Neural cell (in vitro differentiated cells): ENCODE measurements at regions not wholly inside any gene's neighbourhood (a gene's known extent, or its start where the extent isn't known, plus 50 kb on each side); places are given as distances from the start of the nearest gene placed in this dataset.

Experiments used
- H2AFZ ChIP-seq: fragments of 200-600, 300-800 bp; sonication (generic), shearing (Covaris generic); 2 replicates; pipeline ENCODE4 v1.6.0; 2014; ENCODE audit warnings: low read depth, mild to moderate bottlenecking, antibody characterized with exemption, low read length, moderate library complexity
- H3F3A ChIP-seq: fragments of 200-600 bp; shearing (Covaris generic); 2 replicates; pipeline ENCODE4 v1.6.1; 2016; ENCODE audit warnings: mild to moderate bottlenecking, moderate library complexity, mixed read lengths, antibody characterized with exemption, low read length; ENCODE audit not compliant: insufficient read depth, poor library complexity, severe bottlenecking
- H3K27ac ChIP-seq: fragments of 200-600, 300-800 bp; sonication (generic), shearing (Covaris generic); 2 replicates; pipeline ENCODE4 v1.5.1; 2014; ENCODE audit warnings: mild to moderate bottlenecking, low read length, moderate library complexity
- H3K27me3 ChIP-seq: fragments of 300-800, 200-600 bp; sonication (generic), shearing (Covaris generic); 2 replicates; pipeline ENCODE4 v1.6.0; 2014; ENCODE audit warnings: mild to moderate bottlenecking, low read depth, low read length, moderate library complexity; ENCODE audit not compliant: insufficient read depth
- H3K36me3 ChIP-seq: fragments of 300-800, 200-600 bp; sonication (generic), shearing (Covaris generic); 2 replicates; pipeline ENCODE4 v1.5.1; 2014; ENCODE audit warnings: mild to moderate bottlenecking, antibody characterized with exemption, low read length, moderate library complexity; ENCODE audit not compliant: insufficient read depth
- H3K4me2 ChIP-seq: fragments of 300-800, 200-600 bp; sonication (generic), shearing (Covaris generic); 2 replicates; pipeline ENCODE4 v1.6.0; 2014; ENCODE audit warnings: mild to moderate bottlenecking, low read length
- H3K4me3 ChIP-seq: fragments of 300-800, 200-600 bp; sonication (generic), shearing (Covaris generic); 2 replicates; pipeline ENCODE4 v1.5.1; 2014; ENCODE audit warnings: mild to moderate bottlenecking, low read length, moderate library complexity
- H3K79me2 ChIP-seq: fragments of 200-600 bp; shearing (Covaris generic); replicated peaks from 2 replicates; pipeline ENCODE4 v1.6.0; 2014; ENCODE audit warnings: mild to moderate bottlenecking, low read length, moderate library complexity; ENCODE audit not compliant: insufficient read depth
- H3K9ac ChIP-seq: fragments of 300-800, 200-600 bp; sonication (generic), shearing (Covaris generic); 2 replicates; pipeline ENCODE4 v1.6.1; 2016; ENCODE audit warnings: mild to moderate bottlenecking, low read length, mixed read lengths
- H3K9me2 ChIP-seq: fragments of 200-600 bp; shearing (Covaris generic); 2 replicates; pipeline ENCODE4 v1.6.1; 2016; ENCODE audit warnings: mild to moderate bottlenecking, low read length, mixed read lengths; ENCODE audit not compliant: insufficient read depth
- H3K9me3 ChIP-seq: fragments of 200-600, 300-800 bp; sonication (generic), shearing (Covaris generic); 2 replicates; pipeline ENCODE4 v1.6.1; 2016; ENCODE audit warnings: mild to moderate bottlenecking, mixed run types, low read length, moderate library complexity, mixed read lengths
- H4K20me1 ChIP-seq: fragments of 200-600 bp; shearing (Covaris generic); 2 replicates; pipeline ENCODE4 v1.6.1; 2016; ENCODE audit warnings: mild to moderate bottlenecking, mixed run types; ENCODE audit not compliant: insufficient read depth
- EP300 ChIP-seq: fragments of 450-650 bp; conservative IDR thresholded peaks from 2 replicates; pipeline ENCODE4 v1.6.1; 2014; ENCODE audit warnings: antibody characterized with exemption, mild to moderate bottlenecking, moderate library complexity; ENCODE audit not compliant: poor library complexity, severe bottlenecking
- EZH2 ChIP-seq: fragments of 200-600, 300-800 bp; shearing (Covaris generic), sonication (generic); IDR thresholded peaks from 2 replicates; pipeline ENCODE4 v1.6.1; 2014; ENCODE audit warnings: antibody characterized with exemption, low read length, borderline replicate concordance, mild to moderate bottlenecking; ENCODE audit not compliant: insufficient read depth, poor library complexity, severe bottlenecking
- MXI1 ChIP-seq: fragments of 450-650 bp; conservative IDR thresholded peaks from 2 replicates; pipeline ENCODE4 v1.6.1; 2014; ENCODE audit warnings: antibody characterized with exemption, mild to moderate bottlenecking; ENCODE audit not compliant: poor library complexity, severe bottlenecking
- POLR2AphosphoS5 ChIP-seq: IDR thresholded peaks from 2 replicates; pipeline ENCODE4 v1.6.1; 2012
- RAD21 ChIP-seq: fragments of 450-650 bp; conservative IDR thresholded peaks from 2 replicates; pipeline ENCODE4 v1.6.1; 2014; ENCODE audit warnings: antibody characterized with exemption, mild to moderate bottlenecking, moderate library complexity
- SMC3 ChIP-seq: fragments of 450-650 bp; conservative IDR thresholded peaks from 2 replicates; pipeline ENCODE4 v1.6.1; 2014; ENCODE audit warnings: antibody characterized with exemption, mild to moderate bottlenecking, moderate library complexity; ENCODE audit not compliant: poor library complexity
- TAF1 ChIP-seq: IDR thresholded peaks from 2 replicates; pipeline ENCODE4 v1.6.1; 2012; ENCODE audit warnings: low read depth
- TF ChIP-seq, protein P1 (sequence below): IDR thresholded peaks from 2 replicates; pipeline ENCODE4 v1.6.1; 2012; ENCODE audit warnings: borderline replicate concordance
- TF ChIP-seq, protein P2 (sequence below): fragments of 450-650 bp; IDR thresholded peaks from 2 replicates; pipeline ENCODE4 v1.5.1; 2014; ENCODE audit warnings: antibody characterized with exemption, mild to moderate bottlenecking, moderate library complexity; ENCODE audit not compliant: poor library complexity, severe bottlenecking

DNA sequence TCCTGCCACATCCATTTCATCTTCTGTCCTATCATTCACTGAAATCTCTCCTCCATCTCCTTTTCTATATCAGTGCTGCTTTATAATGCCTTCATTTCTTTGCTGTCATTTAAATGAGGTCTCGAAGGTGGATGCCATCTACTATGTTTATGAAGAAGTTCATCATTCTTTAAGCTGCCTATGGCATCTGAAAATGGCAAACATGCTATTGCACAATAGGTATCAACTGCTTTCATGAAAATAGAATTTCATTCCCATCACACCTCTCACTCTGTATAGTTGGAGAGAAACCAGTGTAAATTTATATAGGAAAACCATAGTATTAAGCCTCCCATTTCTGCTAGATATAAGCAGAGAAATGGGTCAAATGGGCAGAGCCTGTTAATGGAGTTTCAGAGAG lies 100.2 kb downstream of the FGF9 start:
- no peak overlapping the region for H3K4me3 ChIP-seq
- no peaks in the 10 kb centered on the region for H3F3A ChIP-seq

DNA sequence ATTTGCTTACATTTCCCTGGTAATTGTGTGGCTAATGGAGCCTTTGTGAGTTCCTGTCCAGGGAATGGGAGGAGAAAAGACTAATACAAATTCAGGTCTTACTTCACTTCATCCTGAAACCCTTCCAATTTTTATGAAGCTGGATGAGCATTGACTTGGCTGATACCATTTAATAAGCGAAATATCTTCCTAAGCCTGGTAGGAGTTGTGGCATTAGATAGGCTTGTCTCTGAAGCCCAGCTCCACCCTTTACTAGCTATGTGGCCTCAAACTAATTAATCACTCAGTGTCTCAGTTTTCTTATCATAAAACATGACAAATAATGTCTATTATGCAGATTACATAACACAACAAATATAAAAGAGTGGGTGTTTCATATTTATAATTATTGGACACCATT lies 106.3 kb downstream of the FGF9 start:
- no peak overlapping the region for H3K27ac ChIP-seq
- TF ChIP-seq, protein P1, sequence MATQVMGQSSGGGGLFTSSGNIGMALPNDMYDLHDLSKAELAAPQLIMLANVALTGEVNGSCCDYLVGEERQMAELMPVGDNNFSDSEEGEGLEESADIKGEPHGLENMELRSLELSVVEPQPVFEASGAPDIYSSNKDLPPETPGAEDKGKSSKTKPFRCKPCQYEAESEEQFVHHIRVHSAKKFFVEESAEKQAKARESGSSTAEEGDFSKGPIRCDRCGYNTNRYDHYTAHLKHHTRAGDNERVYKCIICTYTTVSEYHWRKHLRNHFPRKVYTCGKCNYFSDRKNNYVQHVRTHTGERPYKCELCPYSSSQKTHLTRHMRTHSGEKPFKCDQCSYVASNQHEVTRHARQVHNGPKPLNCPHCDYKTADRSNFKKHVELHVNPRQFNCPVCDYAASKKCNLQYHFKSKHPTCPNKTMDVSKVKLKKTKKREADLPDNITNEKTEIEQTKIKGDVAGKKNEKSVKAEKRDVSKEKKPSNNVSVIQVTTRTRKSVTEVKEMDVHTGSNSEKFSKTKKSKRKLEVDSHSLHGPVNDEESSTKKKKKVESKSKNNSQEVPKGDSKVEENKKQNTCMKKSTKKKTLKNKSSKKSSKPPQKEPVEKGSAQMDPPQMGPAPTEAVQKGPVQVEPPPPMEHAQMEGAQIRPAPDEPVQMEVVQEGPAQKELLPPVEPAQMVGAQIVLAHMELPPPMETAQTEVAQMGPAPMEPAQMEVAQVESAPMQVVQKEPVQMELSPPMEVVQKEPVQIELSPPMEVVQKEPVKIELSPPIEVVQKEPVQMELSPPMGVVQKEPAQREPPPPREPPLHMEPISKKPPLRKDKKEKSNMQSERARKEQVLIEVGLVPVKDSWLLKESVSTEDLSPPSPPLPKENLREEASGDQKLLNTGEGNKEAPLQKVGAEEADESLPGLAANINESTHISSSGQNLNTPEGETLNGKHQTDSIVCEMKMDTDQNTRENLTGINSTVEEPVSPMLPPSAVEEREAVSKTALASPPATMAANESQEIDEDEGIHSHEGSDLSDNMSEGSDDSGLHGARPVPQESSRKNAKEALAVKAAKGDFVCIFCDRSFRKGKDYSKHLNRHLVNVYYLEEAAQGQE = no peak
- TF ChIP-seq EP300 (no peak), MXI1 (no peak), TAF1 (no peak), SMC3 (no peak), RAD21 (no peak), EZH2 (no peak), POLR2AphosphoS5 (no peak)
- TF ChIP-seq, protein P2, sequence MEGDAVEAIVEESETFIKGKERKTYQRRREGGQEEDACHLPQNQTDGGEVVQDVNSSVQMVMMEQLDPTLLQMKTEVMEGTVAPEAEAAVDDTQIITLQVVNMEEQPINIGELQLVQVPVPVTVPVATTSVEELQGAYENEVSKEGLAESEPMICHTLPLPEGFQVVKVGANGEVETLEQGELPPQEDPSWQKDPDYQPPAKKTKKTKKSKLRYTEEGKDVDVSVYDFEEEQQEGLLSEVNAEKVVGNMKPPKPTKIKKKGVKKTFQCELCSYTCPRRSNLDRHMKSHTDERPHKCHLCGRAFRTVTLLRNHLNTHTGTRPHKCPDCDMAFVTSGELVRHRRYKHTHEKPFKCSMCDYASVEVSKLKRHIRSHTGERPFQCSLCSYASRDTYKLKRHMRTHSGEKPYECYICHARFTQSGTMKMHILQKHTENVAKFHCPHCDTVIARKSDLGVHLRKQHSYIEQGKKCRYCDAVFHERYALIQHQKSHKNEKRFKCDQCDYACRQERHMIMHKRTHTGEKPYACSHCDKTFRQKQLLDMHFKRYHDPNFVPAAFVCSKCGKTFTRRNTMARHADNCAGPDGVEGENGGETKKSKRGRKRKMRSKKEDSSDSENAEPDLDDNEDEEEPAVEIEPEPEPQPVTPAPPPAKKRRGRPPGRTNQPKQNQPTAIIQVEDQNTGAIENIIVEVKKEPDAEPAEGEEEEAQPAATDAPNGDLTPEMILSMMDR = no peak

More for the DNA sequence above, 100.2 kb downstream of the FGF9 start:
- no peak overlapping the region for H3K9ac ChIP-seq
- H3K79me2 ChIP-seq = no peaks in the 10 kb centered on the region
- H3K36me3 ChIP-seq = no peaks in the 10 kb centered on the region
- H3K9me2 ChIP-seq = no peaks in the 10 kb centered on the region
- H3K27me3 ChIP-seq = no peaks in the 10 kb centered on the region
- H3K27ac ChIP-seq = no peak overlapping the region
- TF ChIP-seq, protein P2 = no peak
- no peak for TF ChIP-seq SMC3
- H4K20me1 ChIP-seq = no peaks in the 10 kb centered on the region
- no peaks in the 10 kb centered on the region for H3K9me3 ChIP-seq
- no peak overlapping the region for H2AFZ ChIP-seq
- H3K4me2 ChIP-seq = no peak overlapping the region

More for the DNA sequence above, 106.3 kb downstream of the FGF9 start:
- H3K4me2 ChIP-seq = no peak overlapping the region
- no peak overlapping the region for H2AFZ ChIP-seq
- H3K9me3 ChIP-seq = no peaks in the 10 kb centered on the region
- H4K20me1 ChIP-seq = no peaks in the 10 kb centered on the region
- H3K4me3 ChIP-seq = no peak overlapping the region
- no peaks in the 10 kb centered on the region for H3K36me3 ChIP-seq
- H3K9me2 ChIP-seq = no peaks in the 10 kb centered on the region
- H3K9ac ChIP-seq = no peak overlapping the region
- no peaks in the 10 kb centered on the region for H3K27me3 ChIP-seq
- H3K79me2 ChIP-seq = no peaks in the 10 kb centered on the region
- no peaks in the 10 kb centered on the region for H3F3A ChIP-seq
